ENCODE measurements at regions not wholly inside any gene's neighbourhood (a gene's known extent, or its start where the extent isn't known, plus 50 kb on each side); places are given as distances from the start of the nearest gene placed in this dataset.

- no peak for TF ChIP-seq CTCF (conservative IDR thresholded peaks at IDR 0.05; ENCODE audit: low read depth in 2 of 2)
- TF ChIP-seq EZH2phosphoT487 (IDR thresholded peaks at IDR 0.05; ENCODE audit: unreplicated experiment), result no peak
- TF ChIP-seq POLR2AphosphoS5 (IDR thresholded peaks at IDR 0.05; ENCODE audit: low read depth), result no peak
- TF ChIP-seq REST (IDR thresholded peaks at IDR 0.05; ENCODE audit: unreplicated experiment), result no peak
- no peak for TF ChIP-seq JUNB (IDR thresholded peaks at IDR 0.05; ENCODE audit: unreplicated experiment)
- no peak for TF ChIP-seq EZH2 (IDR thresholded peaks at IDR 0.05; ENCODE audit: low read depth, unreplicated experiment)
- no peak for TF ChIP-seq ZNF114 (CRISPR knock-in tag; IDR thresholded peaks at IDR 0.05)
- no peak for TF ChIP-seq STAT1 (IDR thresholded peaks at IDR 0.05; ENCODE audit: unreplicated experiment)
- no peak for TF ChIP-seq ZNF331 (CRISPR knock-in tag; IDR thresholded peaks at IDR 0.05; ENCODE audit: low read depth)
- TF ChIP-seq CREB1 (CRISPR knock-in tag; IDR thresholded peaks at IDR 0.05; ENCODE audit: low read depth), result no peak
Observed at GRCh38 chr11:116683982-116684381, 88.8 kb downstream of the BUD13 start.
